ENCODE measurements at regions not wholly inside any gene's neighbourhood (a gene's known extent, or its start where the extent isn't known, plus 50 kb on each side); places are given as distances from the start of the nearest gene placed in this dataset.

GRCh38 chrX:10797466-10797865 lies 177.1 kb upstream of the MID1 start:
- no peaks in the 10 kb centered on the region for H3K9me3 ChIP-seq
- no peaks in the 10 kb centered on the region for H3K36me3 ChIP-seq
- peaks cover 0 to 31% (median 0%) of the 10 kb centered on the region in 4 donors for H3K4me1 ChIP-seq
- H3K27ac ChIP-seq = no peak overlapping the region
- H3K4me3 ChIP-seq = no peak overlapping the region
- no peak for DNase-seq
- no peaks in the 10 kb centered on the region for H3K27me3 ChIP-seq
- intact Hi-C loops (cut with DNase I; ENCODE audit: low total_unique reads) = no loop called here
- TF ChIP-seq CTCF (IDR thresholded peaks at IDR 0.05) = no peak

- no peaks in the 10 kb centered on the region for H3K9me3 ChIP-seq
- H3K36me3 ChIP-seq = no peaks in the 10 kb centered on the region
- H3K4me1 ChIP-seq = peaks cover 0 to 31% (median 0%) of the 10 kb centered on the region in 4 donors
- intact Hi-C loops (cut with DNase I; ENCODE audit: low total_unique reads) = no loop called here
- no peaks in the 10 kb centered on the region for H3K27me3 ChIP-seq
- DNase-seq = no peak
- H3K27ac ChIP-seq = no peak overlapping the region
- H3K4me3 ChIP-seq = no peak overlapping the region
- TF ChIP-seq CTCF (IDR thresholded peaks at IDR 0.05) = no peak
These were observed 177.7 kb upstream of the MID1 start for GRCh38 chrX:10798041-10798440.

GRCh38 chrX:10800796-10801195 lies 180.4 kb upstream of the MID1 start:
- no peak for DNase-seq
- Histone ChIP-seq H3K4me1 (peaks cover 0 to 15% (median 0%) of the 10 kb centered on the region in 4 donors), H3K27ac (no peak overlapping the region), H3K9me3 (no peaks in the 10 kb centered on the region), H3K27me3 (no peaks in the 10 kb centered on the region), H3K36me3 (no peaks in the 10 kb centered on the region), H3K4me3 (no peak overlapping the region)
- intact Hi-C loops (cut with DNase I; ENCODE audit: low total_unique reads) = no loop called here
- no peak for TF ChIP-seq CTCF (IDR thresholded peaks at IDR 0.05)

- Histone ChIP-seq H3K9me3 (no peaks in the 10 kb centered on the region), H3K4me3 (no peak overlapping the region), H3K27me3 (no peaks in the 10 kb centered on the region), H3K27ac (no peak overlapping the region), H3K36me3 (no peaks in the 10 kb centered on the region), H3K4me1 (no peaks in the 10 kb centered on the region)
- DNase-seq = no peak
- no peak for TF ChIP-seq CTCF (IDR thresholded peaks at IDR 0.05)
- intact Hi-C loops (cut with DNase I; ENCODE audit: low total_unique reads) = loop anchor here (5.0 kb wide), 1 partner anchor 1481 kb away; no protein-coding TSS in a partner anchor
These were observed 190.7 kb upstream of the MID1 start for GRCh38 chrX:10811111-10811510.

GRCh38 chrX:10813761-10814160 lies 193.4 kb upstream of the MID1 start:
- H3K4me3 ChIP-seq = no peak overlapping the region
- H3K36me3 ChIP-seq = no peaks in the 10 kb centered on the region
- no peak overlapping the region for H3K27ac ChIP-seq
- H3K4me1 ChIP-seq = no peaks in the 10 kb centered on the region
- no peaks in the 10 kb centered on the region for H3K27me3 ChIP-seq
- H3K9me3 ChIP-seq = no peaks in the 10 kb centered on the region
- no peak for TF ChIP-seq CTCF (IDR thresholded peaks at IDR 0.05)
- intact Hi-C loops (cut with DNase I; ENCODE audit: low total_unique reads) = loop anchor here (5.0 kb wide), 1 partner anchor 1479 kb away; no protein-coding TSS in a partner anchor
- DNase-seq = no peak

GRCh38 chrX:10818651-10819050 lies 198.3 kb upstream of the MID1 start:
- no peaks in the 10 kb centered on the region for H3K4me1 ChIP-seq
- no peaks in the 10 kb centered on the region for H3K36me3 ChIP-seq
- H3K4me3 ChIP-seq = no peak overlapping the region
- no peak for DNase-seq
- intact Hi-C loops (cut with DNase I; ENCODE audit: low total_unique reads) = no loop called here
- H3K9me3 ChIP-seq = no peaks in the 10 kb centered on the region
- H3K27me3 ChIP-seq = no peaks in the 10 kb centered on the region
- no peak for TF ChIP-seq CTCF (IDR thresholded peaks at IDR 0.05)
- no peak overlapping the region for H3K27ac ChIP-seq

All from tibial artery (tissue), 4 donors.